Psoas muscle (tissue), 7 donors: ENCODE measurements at regions not wholly inside any gene's neighbourhood (a gene's known extent, or its start where the extent isn't known, plus 50 kb on each side); places are given as distances from the start of the nearest gene placed in this dataset.

Source experiments
- ATAC-seq, 4 donors: fragments of 200-7000 bp; cut with Tn5 transposase; one replicate each; pipeline ENCODE4 v1.9.1; 2020; ENCODE audit warnings: moderate library complexity in 3 of 4, mild to moderate bottlenecking in 2 of 4
- DNase-seq, 2 donors: peaks; one replicate each; pipeline ENCODE4 v3.0.0-alpha.2; 2020
- H3K27ac ChIP-seq: fragments of 200-600 bp; one replicate; pipeline ENCODE4 v1.8.0; 2022
- H3K27me3 ChIP-seq, 3 donors: fragments of 200-600 bp in 1 of 3; one replicate each; pipeline versions ENCODE4 v1.6.1 to v1.8.0; 2013 to 2022; ENCODE audit warnings: low read length in 2 of 3, mild to moderate bottlenecking in 2 of 3, moderate library complexity in 1 of 3; ENCODE audit not compliant: insufficient read depth in 3 of 3
- H3K36me3 ChIP-seq, 2 donors: fragments of 200-600 bp in 1 of 2; one replicate each; pipeline versions ENCODE4 v1.6.1 to v1.8.0; 2013 to 2022; ENCODE audit warnings: low read depth in 1 of 2, mild to moderate bottlenecking in 1 of 2, moderate library complexity in 1 of 2; ENCODE audit not compliant: insufficient read depth in 1 of 2
- H3K4me1 ChIP-seq: fragments of 200-600 bp; one replicate; pipeline ENCODE4 v1.8.0; 2022
- H3K4me3 ChIP-seq: fragments of 200-600 bp; one replicate; pipeline ENCODE4 v1.8.0; 2022; ENCODE audit warnings: mild to moderate bottlenecking
- H3K9me3 ChIP-seq: fragments of 200-600 bp; one replicate; pipeline ENCODE4 v1.8.0; 2022
- WGBS, 3 donors: extraction: QIAGEN DNeasy Blood & Tissue Kit; methylation state at CpG; one replicate each; pipeline versions ENCODE4 v1.1.6 to v1.1.7; 2013; 5-methylcytosine and 5-hydroxymethylcytosine counted together
- intact Hi-C, 2 donors: fragments of 100-400 bp; cut with DNase I; formaldehyde crosslinking; loops; one replicate each; pipeline versions ENCODE4 v1.11.0 to v1.14.2; 2022
- TF ChIP-seq, protein P1 (sequence below): fragments of 200-600 bp; IDR thresholded peaks from one replicate; pipeline ENCODE4 v1.8.0; 2022; ENCODE audit warnings: antibody characterized with exemption
- donor health status: healthy with polysubstance abuse.
- donor health status: DM: no; HTN: no; CAD: no; lungs with moderate emphysema.
- donor health status: Bipolar disorder and iron deficiency.
- donor health status: healthy.
- donor health status: DM: yes; HTN: yes; CAD: no.
- donor health status: DM: no; HTN: no; CAD: no.
- donor health status: DM: yes; HTN: yes; CAD: no.

DNA sequence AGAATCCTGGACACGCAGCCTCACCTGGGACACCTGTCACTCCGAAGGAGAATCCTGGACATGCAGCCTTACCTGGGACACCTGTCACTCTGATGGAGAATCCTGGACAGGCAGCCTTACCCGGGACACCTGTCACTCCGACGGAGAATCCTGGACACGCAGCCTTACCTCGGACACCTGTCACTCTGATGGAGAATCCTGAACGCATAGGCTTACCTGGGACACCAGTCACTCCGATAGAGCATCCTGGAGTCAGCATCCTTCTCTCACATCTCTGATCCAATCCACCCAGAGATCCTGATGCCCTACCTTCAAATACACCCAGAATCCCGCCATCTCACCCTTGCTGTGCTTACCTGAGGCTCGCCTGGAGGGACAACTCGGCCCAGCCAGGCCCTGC is 154.9 kb downstream of the NDUFA10 start:
- TF ChIP-seq, protein P1, sequence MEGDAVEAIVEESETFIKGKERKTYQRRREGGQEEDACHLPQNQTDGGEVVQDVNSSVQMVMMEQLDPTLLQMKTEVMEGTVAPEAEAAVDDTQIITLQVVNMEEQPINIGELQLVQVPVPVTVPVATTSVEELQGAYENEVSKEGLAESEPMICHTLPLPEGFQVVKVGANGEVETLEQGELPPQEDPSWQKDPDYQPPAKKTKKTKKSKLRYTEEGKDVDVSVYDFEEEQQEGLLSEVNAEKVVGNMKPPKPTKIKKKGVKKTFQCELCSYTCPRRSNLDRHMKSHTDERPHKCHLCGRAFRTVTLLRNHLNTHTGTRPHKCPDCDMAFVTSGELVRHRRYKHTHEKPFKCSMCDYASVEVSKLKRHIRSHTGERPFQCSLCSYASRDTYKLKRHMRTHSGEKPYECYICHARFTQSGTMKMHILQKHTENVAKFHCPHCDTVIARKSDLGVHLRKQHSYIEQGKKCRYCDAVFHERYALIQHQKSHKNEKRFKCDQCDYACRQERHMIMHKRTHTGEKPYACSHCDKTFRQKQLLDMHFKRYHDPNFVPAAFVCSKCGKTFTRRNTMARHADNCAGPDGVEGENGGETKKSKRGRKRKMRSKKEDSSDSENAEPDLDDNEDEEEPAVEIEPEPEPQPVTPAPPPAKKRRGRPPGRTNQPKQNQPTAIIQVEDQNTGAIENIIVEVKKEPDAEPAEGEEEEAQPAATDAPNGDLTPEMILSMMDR, result no peak
- Histone ChIP-seq H3K27ac (no peak overlapping the region), H3K9me3 (no peaks in the 10 kb centered on the region), H3K27me3 (peaks cover 0 to 12% (median 5%) of the 10 kb centered on the region in 3 donors), H3K4me1 (no peaks in the 10 kb centered on the region), H3K4me3 (no peak overlapping the region), H3K36me3 (no peaks in the 10 kb centered on the region)
- no peak for ATAC-seq
- DNase-seq, result no peak
- WGBS, 3 donors, result 91 to 92% (median 92%) methylated on average over 12 of the region's 12 CpGs
- intact Hi-C loops, result no loop called here

DNA sequence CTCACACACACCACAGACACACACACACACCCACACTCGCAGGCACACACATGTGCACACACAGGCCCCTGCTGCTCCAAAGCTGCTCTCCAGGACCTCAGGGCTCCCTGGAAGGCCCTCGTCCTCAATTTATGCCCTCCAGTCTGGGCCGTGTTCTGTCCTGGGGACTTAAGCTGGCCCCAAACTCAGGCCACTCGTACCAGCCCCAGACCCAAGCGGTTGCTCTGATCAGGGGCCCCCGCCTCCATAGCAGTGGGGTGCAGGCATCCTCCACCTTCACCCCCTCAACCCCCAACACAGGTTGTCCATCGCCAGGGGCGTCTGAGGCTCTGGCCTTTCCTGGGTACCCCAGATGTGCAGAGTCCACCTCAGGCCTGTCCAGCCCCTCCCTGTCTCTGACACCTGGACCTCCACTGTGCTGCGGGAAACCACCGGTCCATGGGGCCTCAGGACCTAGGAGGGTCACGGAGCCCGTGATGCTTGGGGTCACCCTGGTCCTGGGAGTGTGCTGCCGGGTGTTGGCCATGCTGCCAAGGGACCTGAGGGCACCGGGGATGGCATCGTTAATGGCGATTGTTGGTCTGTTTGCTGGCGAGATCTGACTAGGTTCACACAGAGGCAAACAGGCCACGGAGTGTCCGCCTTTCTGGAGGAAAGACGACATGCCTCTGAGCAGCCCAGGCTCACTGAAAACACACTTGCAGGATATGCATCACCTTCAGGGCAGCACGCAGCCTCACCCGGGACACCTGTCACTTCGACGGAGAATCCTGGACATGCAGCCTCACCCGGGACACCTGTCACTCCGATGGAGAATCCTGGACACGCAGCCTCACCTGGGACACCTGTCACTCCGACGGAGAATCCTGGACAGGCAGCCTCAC is 155.6 kb downstream of the NDUFA10 start:
- intact Hi-C loops, result no loop called here
- no peak for ATAC-seq
- WGBS, 3 donors, result 86 to 88% (median 87%) methylated on average over 29 of the region's 29 CpGs

DNA sequence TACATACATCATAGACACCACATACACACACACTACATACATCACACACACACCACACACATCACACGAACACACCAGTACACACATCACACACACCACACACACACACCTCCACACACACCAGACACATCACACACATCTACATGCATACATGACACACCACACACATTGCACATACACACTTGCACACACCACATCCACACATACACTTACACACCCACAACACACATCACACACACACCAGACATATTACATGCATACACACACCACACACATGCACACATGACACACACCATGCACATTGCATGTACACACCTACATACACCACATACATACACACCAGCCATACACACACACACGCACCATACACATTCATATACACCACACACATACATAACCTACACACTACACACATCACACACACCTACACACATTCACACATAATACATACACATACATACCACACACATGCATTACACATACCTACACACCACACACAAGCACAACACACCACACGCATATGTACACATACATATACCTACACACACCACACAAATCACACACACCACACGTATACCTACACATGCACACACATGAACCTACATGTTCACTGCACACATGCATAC is 156.5 kb downstream of the NDUFA10 start:
- H3K36me3 ChIP-seq, result no peaks in the 10 kb centered on the region
- H3K27me3 ChIP-seq, result peaks cover 0 to 3% (median 0%) of the 10 kb centered on the region in 3 donors
- no peaks in the 10 kb centered on the region for H3K9me3 ChIP-seq
- H3K4me3 ChIP-seq, result no peak overlapping the region
- no peak overlapping the region for H3K27ac ChIP-seq
- H3K4me1 ChIP-seq, result no peaks in the 10 kb centered on the region
- no peak for DNase-seq
- WGBS, 3 donors, result 95 to 98% (median 98%) methylated on average over 4 of the region's 4 CpGs
- ATAC-seq, result no peak
- TF ChIP-seq, protein P1, result no peak
- intact Hi-C loops, result no loop called here

More for the DNA sequence above, 155.6 kb downstream of the NDUFA10 start:
- Histone ChIP-seq H3K27me3 (peaks cover 0 to 8% (median under 1%) of the 10 kb centered on the region in 3 donors), H3K4me3 (no peak overlapping the region), H3K9me3 (no peaks in the 10 kb centered on the region), H3K36me3 (no peaks in the 10 kb centered on the region), H3K27ac (no peak overlapping the region), H3K4me1 (no peaks in the 10 kb centered on the region)
- TF ChIP-seq, protein P1, result no peak
- no peak for DNase-seq

DNA sequence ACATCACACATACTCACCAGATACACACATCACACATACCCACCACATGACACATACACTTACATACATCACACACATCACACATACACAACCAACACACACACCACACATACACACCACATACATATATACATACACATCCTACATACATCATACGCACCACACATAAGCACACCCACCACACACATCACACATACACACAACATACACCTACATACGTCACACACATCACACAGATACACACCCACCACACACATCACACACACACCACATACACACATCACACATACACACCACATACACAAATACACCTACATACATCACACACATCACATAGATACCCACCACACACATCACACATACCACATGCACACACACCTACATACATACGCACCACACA is 158.4 kb downstream of the NDUFA10 start:
- DNase-seq, result no peak
- H3K4me1 ChIP-seq, result no peaks in the 10 kb centered on the region
- H3K4me3 ChIP-seq, result no peak overlapping the region
- H3K27me3 ChIP-seq, result no peaks in the 10 kb centered on the region
- H3K9me3 ChIP-seq, result no peaks in the 10 kb centered on the region
- WGBS, 3 donors, result 93 to 97% (median 95%) methylated on average over 3 of the region's 3 CpGs
- TF ChIP-seq, protein P1, result no peak
- intact Hi-C loops, result no loop called here
- H3K36me3 ChIP-seq, result no peaks in the 10 kb centered on the region
- ATAC-seq, result no peak
- H3K27ac ChIP-seq, result no peak overlapping the region
